ENCODE measurements at regions not wholly inside any gene's neighbourhood (a gene's known extent, or its start where the extent isn't known, plus 50 kb on each side); places are given as distances from the start of the nearest gene placed in this dataset.

DNA sequence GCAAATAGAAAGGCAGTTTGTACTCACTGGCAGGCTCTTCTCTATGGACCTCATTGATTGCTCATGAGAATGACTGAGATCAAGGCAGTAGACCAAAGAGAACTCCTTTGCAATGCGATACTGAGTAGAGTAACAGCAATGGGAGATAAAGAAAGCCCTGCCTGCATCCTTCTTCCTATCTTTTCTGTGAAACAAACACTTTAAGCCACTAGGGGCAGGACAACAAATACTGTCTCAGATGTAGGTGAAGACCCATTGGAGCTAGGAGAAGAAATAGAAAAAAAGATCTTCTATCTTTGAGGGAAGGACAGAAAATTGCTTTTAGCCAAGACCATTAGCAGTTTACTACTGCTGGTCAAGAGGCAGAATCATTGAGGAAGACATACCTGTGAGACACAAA is 117.6 kb upstream of the IGSF10 start:
- no peak for DNase-seq (ENCODE audit: low read depth, low spot score)
- in situ Hi-C loops (cut with HindIII; ENCODE audit: low sequenced_read_pairs) = no loop called here
- TF ChIP-seq, protein P1, sequence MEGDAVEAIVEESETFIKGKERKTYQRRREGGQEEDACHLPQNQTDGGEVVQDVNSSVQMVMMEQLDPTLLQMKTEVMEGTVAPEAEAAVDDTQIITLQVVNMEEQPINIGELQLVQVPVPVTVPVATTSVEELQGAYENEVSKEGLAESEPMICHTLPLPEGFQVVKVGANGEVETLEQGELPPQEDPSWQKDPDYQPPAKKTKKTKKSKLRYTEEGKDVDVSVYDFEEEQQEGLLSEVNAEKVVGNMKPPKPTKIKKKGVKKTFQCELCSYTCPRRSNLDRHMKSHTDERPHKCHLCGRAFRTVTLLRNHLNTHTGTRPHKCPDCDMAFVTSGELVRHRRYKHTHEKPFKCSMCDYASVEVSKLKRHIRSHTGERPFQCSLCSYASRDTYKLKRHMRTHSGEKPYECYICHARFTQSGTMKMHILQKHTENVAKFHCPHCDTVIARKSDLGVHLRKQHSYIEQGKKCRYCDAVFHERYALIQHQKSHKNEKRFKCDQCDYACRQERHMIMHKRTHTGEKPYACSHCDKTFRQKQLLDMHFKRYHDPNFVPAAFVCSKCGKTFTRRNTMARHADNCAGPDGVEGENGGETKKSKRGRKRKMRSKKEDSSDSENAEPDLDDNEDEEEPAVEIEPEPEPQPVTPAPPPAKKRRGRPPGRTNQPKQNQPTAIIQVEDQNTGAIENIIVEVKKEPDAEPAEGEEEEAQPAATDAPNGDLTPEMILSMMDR (IDR thresholded peaks at IDR 0.05; ENCODE audit: low read depth, low read length) = peak; percentile 9
- H3K4me3 ChIP-seq (ENCODE audit: low read depth, low read length) = no peak overlapping the region

DNA sequence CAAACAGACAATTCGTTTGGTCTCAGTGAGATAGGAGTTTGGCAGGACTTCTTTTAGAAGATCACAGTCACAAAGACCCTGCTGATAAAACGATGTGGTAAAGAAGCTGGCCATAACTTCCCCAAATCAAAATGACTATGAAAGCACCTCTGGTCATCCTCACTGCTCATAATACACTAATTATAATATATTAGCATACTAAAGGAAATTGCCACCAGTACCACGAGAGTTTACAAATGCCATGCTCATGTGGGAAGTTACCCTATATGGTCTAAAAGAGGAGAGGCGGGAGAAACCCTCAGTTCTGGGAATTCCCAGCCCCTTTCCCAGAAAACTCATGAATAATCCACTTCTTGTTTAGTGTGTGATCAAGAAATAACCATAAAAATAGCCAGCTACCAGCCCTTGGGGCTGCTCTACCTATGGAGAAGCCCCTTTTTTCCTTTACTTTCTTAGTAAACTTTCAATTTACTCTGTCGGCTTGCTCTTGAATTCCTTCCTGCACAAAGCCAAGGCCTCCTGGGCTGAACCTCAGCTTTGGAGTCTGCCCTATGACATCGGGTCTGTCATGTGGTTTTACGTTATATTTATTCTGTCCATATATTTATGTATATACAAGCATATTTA is 115.8 kb upstream of the IGSF10 start:
- in situ Hi-C loops (cut with HindIII; ENCODE audit: low sequenced_read_pairs) = no loop called here
- TF ChIP-seq, protein P1 (IDR thresholded peaks at IDR 0.05; ENCODE audit: low read depth, low read length) = no peak
- no peak for DNase-seq (ENCODE audit: low read depth, low spot score)
- no peak overlapping the region for H3K4me3 ChIP-seq (ENCODE audit: low read depth, low read length)

DNA sequence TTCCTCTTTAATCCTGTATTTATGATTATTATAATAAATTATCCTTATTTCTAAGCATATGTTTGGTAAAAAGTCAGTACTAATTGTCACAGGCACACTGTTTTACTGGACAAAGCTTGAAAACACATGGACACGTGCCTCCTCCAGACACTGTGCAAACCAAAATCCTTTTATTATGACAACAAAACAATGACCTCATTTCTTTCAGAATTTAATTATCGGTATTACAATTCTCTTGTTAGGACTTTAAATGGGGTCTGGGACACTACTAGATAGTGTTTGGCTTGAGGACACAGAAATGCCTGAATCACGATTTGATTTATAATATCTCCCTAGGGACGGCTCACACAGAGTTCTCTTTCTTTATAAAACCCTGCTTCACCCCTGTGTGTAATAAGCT is 107.3 kb upstream of the IGSF10 start:
- no peak for DNase-seq (ENCODE audit: low read depth, low spot score)
- TF ChIP-seq, protein P1 (IDR thresholded peaks at IDR 0.05; ENCODE audit: low read depth, low read length) = no peak
- no peak overlapping the region for H3K4me3 ChIP-seq (ENCODE audit: low read depth, low read length)
- in situ Hi-C loops (cut with HindIII; ENCODE audit: low sequenced_read_pairs) = no loop called here

DNA sequence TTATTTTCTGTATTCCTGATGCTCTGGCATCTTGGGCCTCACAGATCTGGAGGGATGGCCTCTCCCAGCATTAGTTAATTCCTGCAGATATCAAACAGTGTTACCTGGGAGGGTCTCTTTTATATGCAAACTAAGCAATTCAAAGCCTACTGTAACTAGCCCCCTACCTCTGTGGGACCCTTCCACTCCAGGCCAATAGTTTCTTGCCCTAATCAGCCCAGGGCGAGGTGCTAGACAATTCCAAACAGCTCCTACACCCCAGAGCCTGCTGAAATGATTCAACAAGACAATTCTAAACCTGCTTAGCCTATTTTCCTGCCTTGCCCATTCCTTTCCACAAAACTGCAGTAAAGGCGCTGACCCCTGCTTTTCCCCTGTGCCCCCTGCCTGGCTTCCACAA is 106.6 kb upstream of the IGSF10 start:
- H3K4me3 ChIP-seq (ENCODE audit: low read depth, low read length) = no peak overlapping the region
- DNase-seq (ENCODE audit: low read depth, low spot score) = no peak
- in situ Hi-C loops (cut with HindIII; ENCODE audit: low sequenced_read_pairs) = no loop called here
- TF ChIP-seq, protein P1 (IDR thresholded peaks at IDR 0.05; ENCODE audit: low read depth, low read length) = no peak

DNA sequence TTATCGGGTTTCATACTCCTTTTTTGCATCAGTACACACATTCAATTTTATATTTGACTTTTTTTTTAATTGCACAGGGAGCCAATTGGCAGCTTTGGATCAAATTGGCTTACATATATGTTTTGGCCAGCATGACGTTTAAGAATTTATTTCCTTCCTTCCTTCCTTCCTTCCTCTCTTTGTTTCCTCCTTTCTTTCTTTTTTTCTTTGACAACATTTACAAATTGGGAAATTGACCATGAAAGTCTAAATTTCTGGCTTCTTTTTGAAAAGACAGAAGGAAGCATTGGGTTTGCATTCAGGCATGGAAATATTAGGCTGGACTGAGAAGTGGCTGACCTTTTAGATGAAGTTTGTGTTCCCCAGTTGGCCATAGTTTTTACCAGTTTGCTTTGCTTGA is 103.4 kb upstream of the IGSF10 start:
- no peak for DNase-seq (ENCODE audit: low read depth, low spot score)
- in situ Hi-C loops (cut with HindIII; ENCODE audit: low sequenced_read_pairs) = no loop called here
- TF ChIP-seq, protein P1 (IDR thresholded peaks at IDR 0.05; ENCODE audit: low read depth, low read length) = no peak
- no peak overlapping the region for H3K4me3 ChIP-seq (ENCODE audit: low read depth, low read length)

DNA sequence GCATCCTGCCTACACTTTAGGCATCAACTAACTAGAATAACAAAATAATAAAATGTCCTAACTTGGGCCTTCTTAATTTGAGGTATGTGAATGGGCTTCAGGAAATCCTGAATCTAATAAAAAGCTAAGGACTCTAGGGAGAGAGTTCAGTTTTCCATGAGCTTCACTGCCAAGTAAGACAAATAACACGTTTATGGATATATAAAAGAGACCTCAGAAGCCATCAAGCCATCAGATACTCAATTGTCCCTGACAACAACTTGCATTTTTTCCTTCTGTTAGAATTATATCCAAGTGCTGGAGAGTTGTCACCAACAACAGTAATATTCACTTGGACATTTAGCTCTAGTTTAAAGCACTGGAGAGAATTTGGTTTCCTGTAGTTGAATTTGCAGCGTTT is 102.4 kb upstream of the IGSF10 start:
- no peak overlapping the region for H3K4me3 ChIP-seq (ENCODE audit: low read depth, low read length)
- TF ChIP-seq, protein P1 (IDR thresholded peaks at IDR 0.05; ENCODE audit: low read depth, low read length) = no peak
- in situ Hi-C loops (cut with HindIII; ENCODE audit: low sequenced_read_pairs) = no loop called here
- no peak for DNase-seq (ENCODE audit: low read depth, low spot score)

DNA sequence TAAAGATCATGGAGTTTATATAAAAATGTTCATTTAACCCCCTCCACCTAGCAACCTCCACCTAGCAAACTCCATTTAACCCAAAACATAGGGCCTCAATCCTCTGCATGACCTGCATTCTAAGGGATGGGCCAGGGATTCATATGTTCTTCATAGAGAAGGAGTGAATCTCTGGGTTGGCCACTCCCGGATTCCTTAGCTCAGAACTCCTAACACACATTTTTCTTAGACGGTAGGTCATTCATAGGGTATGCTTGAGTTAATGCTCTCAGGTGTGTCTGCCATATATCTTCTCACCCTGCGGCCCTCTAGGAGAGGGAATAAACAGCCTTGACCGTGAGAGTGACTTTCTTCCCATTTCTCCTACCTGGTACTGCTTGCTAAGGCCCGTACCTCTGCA is 102.0 kb upstream of the IGSF10 start:
- H3K4me3 ChIP-seq (ENCODE audit: low read depth, low read length) = no peak overlapping the region
- TF ChIP-seq, protein P1 (IDR thresholded peaks at IDR 0.05; ENCODE audit: low read depth, low read length) = no peak
- in situ Hi-C loops (cut with HindIII; ENCODE audit: low sequenced_read_pairs) = no loop called here
- no peak for DNase-seq (ENCODE audit: low read depth, low spot score)

Data from astrocyte of the spinal cord (primary cell).